Progenitor cell of endocrine pancreas (in vitro differentiated cells): ENCODE measurements at regions not wholly inside any gene's neighbourhood (a gene's known extent, or its start where the extent isn't known, plus 50 kb on each side); places are given as distances from the start of the nearest gene placed in this dataset.

ENCODE experiments used
- DNase-seq: peaks from one replicate; pipeline ENCODE4 v3.0.0; 2021; ENCODE audit warnings: low spot score; ENCODE audit not compliant: unreplicated experiment
- H3K27ac Mint-ChIP-seq: 2 replicates; pipeline ENCODE4 v1.8.0; 2021; ENCODE audit warnings: mild to moderate bottlenecking, moderate library complexity, mixed read lengths
- H3K27me3 Mint-ChIP-seq: 2 replicates; pipeline ENCODE4 v1.8.0; 2021; ENCODE audit warnings: mixed read lengths
- H3K36me3 Mint-ChIP-seq: 2 replicates; pipeline ENCODE4 v1.8.0; 2022; ENCODE audit warnings: mixed read lengths; ENCODE audit not compliant: insufficient read depth
- H3K4me1 Mint-ChIP-seq: 2 replicates; pipeline ENCODE4 v1.8.0; 2021; ENCODE audit warnings: low read depth, mixed read lengths
- H3K4me3 Mint-ChIP-seq: 2 replicates; pipeline ENCODE4 v1.8.0; 2021; ENCODE audit warnings: low read depth, mild to moderate bottlenecking, moderate library complexity, mixed read lengths
- H3K9me3 Mint-ChIP-seq: 2 replicates; pipeline ENCODE4 v1.8.0; 2021; ENCODE audit warnings: low read depth, mixed read lengths
- CTCF ChIP-seq: fragments of 200-600 bp; sonication (generic); IDR thresholded peaks from one replicate; pipeline ENCODE4 v1.5.0; 2021; ENCODE audit warnings: antibody characterized with exemption, mild to moderate bottlenecking; ENCODE audit not compliant: unreplicated experiment

- no peaks in the 10 kb centered on the region for H3K4me1 Mint-ChIP-seq
- H3K36me3 Mint-ChIP-seq: no peaks in the 10 kb centered on the region
Measured at GRCh38 chr7:22628112-22628511, 98.9 kb upstream of the IL6 start.

DNA sequence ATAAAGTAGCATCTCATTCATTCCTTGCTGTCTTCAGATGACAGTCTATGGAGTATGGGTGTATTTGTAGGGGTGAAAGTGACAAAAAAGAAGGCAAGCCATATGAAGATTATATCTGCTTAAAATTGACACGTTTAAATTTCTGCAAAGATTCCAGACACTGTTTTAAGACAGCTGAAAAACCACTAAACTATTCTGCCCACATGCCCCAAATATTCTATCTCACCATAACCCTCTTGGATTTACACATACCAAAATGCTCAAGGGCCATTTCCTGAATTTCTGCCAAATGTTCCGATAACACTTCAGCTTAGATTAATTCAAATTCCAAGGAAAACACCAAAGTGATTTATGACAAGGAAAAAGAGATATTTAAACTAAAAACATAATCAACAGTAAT lies 99.9 kb upstream of the IL6 start:
- no peak for TF ChIP-seq CTCF
- no peaks in the 10 kb centered on the region for H3K36me3 Mint-ChIP-seq
- DNase-seq: no peak
- no peaks in the 10 kb centered on the region for H3K4me1 Mint-ChIP-seq
- no peak overlapping the region for H3K27ac Mint-ChIP-seq
- H3K4me3 Mint-ChIP-seq: no peak overlapping the region
- H3K9me3 Mint-ChIP-seq: no peaks in the 10 kb centered on the region
- H3K27me3 Mint-ChIP-seq: no peaks in the 10 kb centered on the region

More at GRCh38 chr7:22628112-22628511, 98.9 kb upstream of the IL6 start:
- Mint-ChIP-seq H3K4me3 (no peak overlapping the region), H3K9me3 (no peaks in the 10 kb centered on the region), H3K27ac (no peak overlapping the region), H3K27me3 (no peaks in the 10 kb centered on the region)
- no peak for DNase-seq
- TF ChIP-seq CTCF: no peak

DNA sequence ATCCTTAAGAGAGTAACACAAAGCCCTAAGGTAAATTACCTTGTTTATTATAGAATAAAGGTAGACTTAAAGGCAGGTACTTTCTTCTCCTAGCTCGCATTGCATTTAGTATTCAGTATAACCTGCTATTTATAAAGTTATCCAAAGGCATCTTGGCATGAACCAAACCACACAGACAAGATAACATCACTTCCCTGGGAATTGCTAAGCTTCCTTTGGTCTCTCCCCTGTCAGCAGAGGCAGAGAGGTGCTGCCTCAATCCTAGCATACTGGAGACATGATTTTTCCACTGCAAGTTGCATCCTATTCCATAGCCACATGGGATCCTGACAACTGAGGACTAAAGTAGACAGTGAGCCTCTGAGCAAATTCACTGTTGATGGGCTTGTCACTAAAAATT lies 101.7 kb upstream of the IL6 start:
- Mint-ChIP-seq H3K27me3 (no peaks in the 10 kb centered on the region), H3K27ac (no peak overlapping the region), H3K4me3 (no peak overlapping the region), H3K36me3 (peaks cover 1% of the 10 kb centered on the region), H3K4me1 (no peaks in the 10 kb centered on the region), H3K9me3 (peaks cover 2% of the 10 kb centered on the region)
- TF ChIP-seq CTCF: no peak
- DNase-seq: no peak

DNA sequence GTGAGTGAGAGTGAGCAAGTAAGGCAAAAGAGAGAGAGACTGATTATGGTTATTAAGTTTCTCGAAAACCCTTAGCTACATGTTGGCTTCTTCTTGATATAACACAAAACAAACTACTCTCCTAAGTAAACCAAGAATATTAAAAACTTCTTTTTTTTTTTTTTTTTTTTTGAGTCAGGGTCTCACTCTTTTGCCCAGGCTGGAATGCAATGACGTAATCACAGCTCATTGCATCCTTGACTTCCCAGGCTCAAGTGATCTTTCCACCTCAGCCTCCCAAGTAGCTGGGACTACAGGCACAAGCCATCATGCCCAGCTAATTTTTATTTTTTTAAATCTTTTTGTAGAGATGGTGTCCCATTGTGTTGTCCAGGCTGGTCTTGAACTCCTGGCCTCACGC lies 102.2 kb upstream of the IL6 start:
- H3K27ac Mint-ChIP-seq: no peak overlapping the region
- no peak for TF ChIP-seq CTCF

GRCh38 chr7:22622116-22622785 lies 104.7 kb upstream of the IL6 start:
- peaks cover 19% of the 10 kb centered on the region for H3K9me3 Mint-ChIP-seq
- DNase-seq: no peak
- H3K27me3 Mint-ChIP-seq: no peaks in the 10 kb centered on the region
- no peaks in the 10 kb centered on the region for H3K4me1 Mint-ChIP-seq
- no peak overlapping the region for H3K27ac Mint-ChIP-seq
- no peak overlapping the region for H3K4me3 Mint-ChIP-seq
- H3K36me3 Mint-ChIP-seq: peaks cover 2% of the 10 kb centered on the region
- no peak for TF ChIP-seq CTCF

More for the DNA sequence above, 102.2 kb upstream of the IL6 start:
- Mint-ChIP-seq H3K4me1 (no peaks in the 10 kb centered on the region), H3K9me3 (peaks cover 3% of the 10 kb centered on the region), H3K36me3 (peaks cover 2% of the 10 kb centered on the region), H3K4me3 (no peak overlapping the region), H3K27me3 (no peaks in the 10 kb centered on the region)
- DNase-seq: no peak
